Ishikawa (cell line): ENCODE measurements at regions not wholly inside any gene's neighbourhood (a gene's known extent, or its start where the extent isn't known, plus 50 kb on each side); places are given as distances from the start of the nearest gene placed in this dataset.

ENCODE experiments used
- EGR1 ChIP-seq: IDR thresholded peaks from 2 replicates; pipeline ENCODE4 v1.6.1; 2012
- EP300 ChIP-seq: IDR thresholded peaks from 2 replicates; pipeline ENCODE4 v1.6.1; 2012; ENCODE audit warnings: borderline replicate concordance
- FOXM1 ChIP-seq: IDR thresholded peaks from 2 replicates; pipeline ENCODE4 v1.6.1; 2012; ENCODE audit warnings: low read depth, borderline replicate concordance
- MAX ChIP-seq: IDR thresholded peaks from 2 replicates; pipeline ENCODE4 v1.6.1; 2012
- NFIC ChIP-seq: IDR thresholded peaks from 2 replicates; pipeline ENCODE4 v1.6.1; 2012
- RAD21 ChIP-seq: IDR thresholded peaks from 2 replicates; pipeline ENCODE4 v1.6.1; 2012; ENCODE audit warnings: low read depth
- REST ChIP-seq: IDR thresholded peaks from 2 replicates; pipeline ENCODE4 v1.6.1; 2012; ENCODE audit warnings: low read depth, mild to moderate bottlenecking
- TAF1 ChIP-seq: IDR thresholded peaks from 2 replicates; pipeline ENCODE4 v1.6.1; 2012; ENCODE audit warnings: low read depth, mild to moderate bottlenecking
- TEAD4 ChIP-seq: IDR thresholded peaks from 2 replicates; pipeline ENCODE4 v1.6.1; 2012
- YY1 ChIP-seq: IDR thresholded peaks from 2 replicates; pipeline ENCODE4 v1.6.1; 2012; ENCODE audit warnings: low read depth

GRCh38 chr6:14540810-14541540 lies 423.4 kb downstream of the CD83 start:
- TF ChIP-seq FOXM1 (no peak), TAF1 (no peak), EP300 (no peak), REST (no peak), RAD21 (no peak), YY1 (no peak), NFIC (no peak), TEAD4 (no peak), EGR1 (no peak), MAX (no peak)
